HG03432 (cell line): ENCODE measurements at regions not wholly inside any gene's neighbourhood (a gene's known extent, or its start where the extent isn't known, plus 50 kb on each side); places are given as distances from the start of the nearest gene placed in this dataset.

Experiments used
- ATAC-seq: cut with Tn5 transposase; IDR thresholded peaks from one replicate; pipeline ENCODE4 v1.9.1; 2021; ENCODE audit warnings: mild to moderate bottlenecking, moderate library complexity; ENCODE audit not compliant: unreplicated experiment

DNA sequence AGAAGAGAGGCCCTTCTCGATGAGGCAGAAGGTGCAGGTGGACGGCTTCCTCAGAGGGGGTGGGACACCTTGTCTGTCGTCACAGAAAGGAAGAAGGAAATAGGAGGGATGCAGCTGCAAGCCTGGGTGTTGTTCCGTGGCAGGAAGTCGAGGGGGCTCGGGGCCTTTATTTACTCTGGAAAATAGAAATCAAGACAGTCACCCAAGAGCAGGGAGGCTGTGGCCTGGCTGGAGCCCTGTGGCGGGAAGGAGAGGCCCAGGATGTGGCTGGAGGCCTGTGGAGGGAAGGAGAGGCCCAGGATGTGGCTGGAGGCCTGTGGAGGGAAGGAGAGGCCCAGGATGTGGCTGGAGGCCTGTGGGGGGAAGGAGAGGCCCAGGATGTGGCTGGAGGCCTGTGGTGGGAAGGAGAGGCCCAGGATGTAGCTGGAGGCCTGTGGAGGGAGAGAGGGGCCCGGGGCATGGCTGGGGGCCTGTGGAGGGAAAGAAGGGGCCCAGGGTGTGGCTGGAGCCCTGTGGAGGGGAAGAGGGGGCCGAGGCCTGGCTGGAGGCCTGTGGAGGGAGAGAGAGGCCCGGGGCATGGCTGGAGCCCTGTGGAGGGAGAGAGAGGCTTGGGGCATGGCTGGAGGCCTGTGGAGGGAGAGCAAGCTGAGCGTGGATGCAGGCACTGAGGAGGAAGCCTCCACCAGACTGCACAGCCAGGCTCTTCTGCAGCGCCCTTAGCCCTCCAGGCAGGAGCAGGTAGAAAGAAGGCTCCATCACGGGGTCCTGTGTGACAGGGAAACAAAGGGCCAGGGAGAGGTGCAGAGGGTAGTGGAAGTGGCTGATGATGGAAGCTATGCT is 97.3 kb upstream of the SFMBT2 start:
- no peak for ATAC-seq

DNA sequence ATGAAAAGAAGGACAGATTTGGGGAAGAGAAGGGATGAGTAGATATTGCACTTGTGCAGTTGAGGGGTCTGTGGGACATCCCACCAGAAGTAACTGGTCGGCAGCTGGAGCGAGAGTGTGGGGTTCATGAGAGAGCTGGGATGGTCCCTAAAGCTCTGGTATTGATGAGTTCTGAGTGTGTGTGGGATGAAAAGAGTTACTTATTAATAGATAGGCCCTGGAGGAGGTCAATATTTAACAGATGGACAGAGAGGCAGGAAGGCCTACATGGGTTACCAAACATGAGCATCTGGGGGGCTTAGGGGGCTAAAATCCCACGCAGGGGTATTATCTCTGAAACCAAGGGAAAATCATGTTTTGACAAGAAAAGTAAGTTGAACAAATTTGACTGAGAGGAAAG is 95.7 kb upstream of the SFMBT2 start:
- peak; percentile 54 for ATAC-seq

- no peak for ATAC-seq
Measured at GRCh38 chr10:7505196-7505595, 94.4 kb upstream of the SFMBT2 start.

DNA sequence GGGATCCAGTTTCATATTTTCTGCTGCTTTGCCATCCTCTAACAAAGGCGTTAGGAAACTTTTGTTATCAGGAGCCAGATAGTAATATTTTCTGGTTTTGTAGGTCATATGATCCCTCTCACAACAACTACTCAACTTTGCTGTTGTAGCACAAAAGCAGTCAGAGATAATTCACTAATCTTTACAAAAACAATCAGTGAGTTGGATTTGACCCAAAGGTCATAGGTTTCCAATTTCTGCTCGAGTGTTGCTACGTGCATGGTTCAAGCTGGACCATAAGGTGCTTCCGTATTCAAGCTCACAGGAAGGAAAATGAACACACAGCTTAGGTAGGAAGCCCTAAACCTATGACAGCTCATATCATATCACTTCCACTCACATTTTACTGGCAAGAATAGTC is 92.4 kb upstream of the SFMBT2 start:
- no peak for ATAC-seq

- ATAC-seq = no peak
Measured at GRCh38 chr10:7501157-7501556, 90.3 kb upstream of the SFMBT2 start.

DNA sequence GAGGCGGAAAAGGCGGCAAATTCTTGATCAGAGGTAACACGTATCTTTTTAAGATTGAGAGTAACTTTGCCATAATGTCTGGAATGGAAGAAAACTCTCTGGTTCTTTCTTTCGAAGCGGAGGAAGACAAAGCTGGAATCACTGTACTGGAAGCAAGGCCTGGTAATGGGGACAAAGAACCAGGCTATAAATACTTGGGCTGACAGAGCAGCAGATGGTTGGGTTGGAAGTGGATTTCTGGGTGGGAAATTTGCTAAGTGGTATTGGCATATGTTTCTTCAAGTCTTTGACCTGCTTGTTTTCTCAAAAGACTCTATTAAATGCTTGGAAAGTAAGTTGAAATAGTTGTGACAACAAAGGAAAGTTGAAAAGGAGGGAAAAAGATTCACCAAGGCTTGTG is 87.3 kb upstream of the SFMBT2 start:
- ATAC-seq = no peak

GRCh38 chr10:7493996-7494395 is 83.2 kb upstream of the SFMBT2 start:
- no peak for ATAC-seq

GRCh38 chr10:7492660-7493046 is 81.8 kb upstream of the SFMBT2 start:
- peak; percentile 29 for ATAC-seq

GRCh38 chr10:7491949-7492659 is 81.3 kb upstream of the SFMBT2 start:
- peak; percentile 96 for ATAC-seq

DNA sequence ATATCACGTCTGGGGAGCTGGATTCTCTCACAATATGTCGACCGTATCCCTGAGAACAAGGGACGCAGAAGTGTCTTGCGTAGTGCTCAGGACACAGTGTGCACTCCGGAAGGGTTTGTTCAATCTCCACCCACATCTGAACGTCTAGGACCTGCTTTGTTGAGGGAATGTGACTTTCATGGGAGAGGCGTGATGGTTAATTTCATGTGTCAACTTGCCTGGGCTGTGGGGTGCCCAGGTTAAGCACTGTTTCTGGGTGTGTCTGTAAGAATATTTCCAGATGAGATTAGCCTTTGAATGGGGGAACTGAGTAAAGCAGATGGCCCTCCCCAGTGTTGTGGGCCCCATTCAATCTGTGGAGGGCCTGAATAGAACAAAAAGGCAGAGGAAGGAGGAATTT is 80.4 kb upstream of the SFMBT2 start:
- ATAC-seq = no peak

- ATAC-seq = no peak
Measured at GRCh38 chr10:7488418-7488829, 77.6 kb upstream of the SFMBT2 start.

DNA sequence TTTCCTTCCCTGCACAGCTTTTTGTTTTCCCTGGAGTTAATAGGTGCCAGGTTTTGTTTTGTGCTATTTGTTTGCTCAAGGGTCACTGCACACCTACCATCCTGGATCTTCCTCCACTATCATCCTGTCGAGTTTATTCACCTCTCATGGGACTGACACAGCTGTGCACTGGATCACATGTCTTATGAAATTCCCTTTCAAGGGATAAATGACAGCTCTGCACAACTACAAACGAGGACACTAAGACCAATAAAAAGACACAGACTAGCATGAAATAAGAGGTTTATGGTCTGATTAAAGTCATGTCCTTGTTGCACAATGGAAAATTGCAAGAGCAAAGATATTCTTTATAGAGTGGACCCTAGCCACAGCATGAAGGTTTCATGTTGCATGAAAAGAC is 76.7 kb upstream of the SFMBT2 start:
- no peak for ATAC-seq

GRCh38 chr10:7486528-7486927 is 75.7 kb upstream of the SFMBT2 start:
- no peak for ATAC-seq

- ATAC-seq = no peak
Measured at GRCh38 chr10:7485799-7486198, 75.0 kb upstream of the SFMBT2 start.

DNA sequence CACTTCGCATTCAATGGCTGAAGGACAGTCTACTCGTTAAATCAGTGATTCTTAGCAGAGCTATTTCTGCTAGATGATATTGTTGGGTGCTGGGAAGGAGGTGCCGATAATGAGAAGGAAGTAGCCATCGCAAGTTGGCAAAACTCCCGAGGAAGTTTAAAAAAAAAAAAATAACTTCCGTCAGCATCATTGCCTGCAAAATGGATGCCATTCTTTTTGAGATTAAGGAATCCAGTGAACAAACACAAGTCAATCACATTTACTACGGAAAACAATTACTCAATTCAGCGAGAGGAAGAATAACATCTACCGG is 74.4 kb upstream of the SFMBT2 start:
- ATAC-seq = no peak

- ATAC-seq = peak; percentile 75
Measured at GRCh38 chr10:7484456-7485243, 73.8 kb upstream of the SFMBT2 start.

DNA sequence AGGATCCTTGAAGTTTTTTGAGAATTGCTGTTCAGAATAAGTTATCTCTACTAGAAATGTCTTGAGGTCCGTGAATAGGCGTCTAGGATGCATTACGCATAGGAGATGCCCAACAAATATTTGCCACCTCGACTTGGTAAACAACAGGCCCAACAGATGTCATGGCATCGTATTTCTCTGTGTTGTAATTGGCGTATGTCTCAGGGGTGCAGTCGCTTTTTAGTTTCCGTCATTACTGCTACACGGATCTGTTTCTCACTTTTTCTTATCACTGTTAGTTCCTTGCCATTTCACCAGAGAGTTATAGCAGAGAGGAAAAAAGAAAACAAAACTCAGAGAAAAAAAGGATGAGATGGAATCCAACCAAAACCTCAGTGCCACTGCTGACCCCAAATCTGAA is 73.0 kb upstream of the SFMBT2 start:
- no peak for ATAC-seq

- ATAC-seq = no peak
Measured at GRCh38 chr10:7482992-7483391, 72.2 kb upstream of the SFMBT2 start.

DNA sequence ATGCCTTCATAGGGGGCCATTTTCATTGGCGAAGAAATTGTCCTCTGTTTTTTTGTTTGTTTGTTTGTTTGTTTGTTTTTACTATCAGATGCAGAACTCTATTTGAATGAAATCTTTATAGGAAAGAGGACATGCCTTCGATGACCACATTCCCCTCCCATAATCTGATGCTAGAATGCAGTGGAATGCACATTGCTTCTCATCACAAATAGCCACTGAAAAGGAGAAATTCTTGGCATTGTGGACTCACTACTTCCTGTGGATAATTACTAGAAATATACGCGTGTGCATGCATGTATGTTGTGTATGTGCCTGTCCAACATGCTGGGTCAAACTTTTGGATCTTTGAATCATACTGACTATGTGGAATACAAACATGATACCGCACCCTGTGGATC is 70.5 kb upstream of the SFMBT2 start:
- ATAC-seq = no peak

GRCh38 chr10:7480742-7481367 is 70.0 kb upstream of the SFMBT2 start:
- peak; percentile 65 for ATAC-seq

- no peak for ATAC-seq
Measured at GRCh38 chr10:7479861-7480598, 69.2 kb upstream of the SFMBT2 start.
